ES-I3 (cell line): ENCODE measurements at regions not wholly inside any gene's neighbourhood (a gene's known extent, or its start where the extent isn't known, plus 50 kb on each side); places are given as distances from the start of the nearest gene placed in this dataset.

Source experiments
- H3K36me3 ChIP-seq: 2 replicates; pipeline ENCODE4 v1.6.1; 2013; ENCODE audit warnings: mild to moderate bottlenecking, low read length, control low read depth, moderate library complexity; ENCODE audit not compliant: insufficient read depth
- H3K4me1 ChIP-seq: 2 replicates; pipeline ENCODE4 v1.6.1; 2013; ENCODE audit warnings: mild to moderate bottlenecking, control low read depth, low read length; ENCODE audit not compliant: insufficient read depth
- H3K9ac ChIP-seq: 2 replicates; pipeline ENCODE4 v1.6.1; 2013; ENCODE audit warnings: low read depth, mild to moderate bottlenecking, low read length, moderate library complexity
- H3K9me3 ChIP-seq: 2 replicates; pipeline ENCODE4 v1.6.1; 2013; ENCODE audit warnings: mild to moderate bottlenecking, low read length, moderate library complexity; ENCODE audit not compliant: control insufficient read depth, insufficient read depth

GRCh38 chr7:46486256-46487206, 565.5 kb upstream of the IGFBP3 start:
- no peak overlapping the region for H3K9ac ChIP-seq
- H3K9me3 ChIP-seq: no peaks in the 10 kb centered on the region
- H3K4me1 ChIP-seq: no peaks in the 10 kb centered on the region
- no peaks in the 10 kb centered on the region for H3K36me3 ChIP-seq

- Histone ChIP-seq H3K9me3 (no peaks in the 10 kb centered on the region), H3K9ac (no peak overlapping the region), H3K4me1 (no peaks in the 10 kb centered on the region), H3K36me3 (no peaks in the 10 kb centered on the region)
These were observed 564.5 kb upstream of the IGFBP3 start for GRCh38 chr7:46485481-46486065.

- Histone ChIP-seq H3K9ac (no peak overlapping the region), H3K36me3 (no peaks in the 10 kb centered on the region), H3K4me1 (no peaks in the 10 kb centered on the region), H3K9me3 (no peaks in the 10 kb centered on the region)
These were observed 563.8 kb upstream of the IGFBP3 start for GRCh38 chr7:46484906-46485305.

- no peak overlapping the region for H3K9ac ChIP-seq
- no peaks in the 10 kb centered on the region for H3K4me1 ChIP-seq
These were observed 559.5 kb upstream of the IGFBP3 start for GRCh38 chr7:46480619-46481018.

GRCh38 chr7:46479680-46480079, 558.6 kb upstream of the IGFBP3 start:
- no peaks in the 10 kb centered on the region for H3K36me3 ChIP-seq
- H3K4me1 ChIP-seq: no peaks in the 10 kb centered on the region
- H3K9me3 ChIP-seq: no peaks in the 10 kb centered on the region

More at GRCh38 chr7:46480619-46481018, 559.5 kb upstream of the IGFBP3 start:
- H3K36me3 ChIP-seq: no peaks in the 10 kb centered on the region
- no peaks in the 10 kb centered on the region for H3K9me3 ChIP-seq

GRCh38 chr7:46478046-46478445, 557.0 kb upstream of the IGFBP3 start:
- no peaks in the 10 kb centered on the region for H3K4me1 ChIP-seq
- H3K9ac ChIP-seq: no peak overlapping the region
- no peaks in the 10 kb centered on the region for H3K36me3 ChIP-seq
- no peaks in the 10 kb centered on the region for H3K9me3 ChIP-seq

More at GRCh38 chr7:46479680-46480079, 558.6 kb upstream of the IGFBP3 start:
- H3K9ac ChIP-seq: no peak overlapping the region

- Histone ChIP-seq H3K4me1 (no peaks in the 10 kb centered on the region), H3K36me3 (peaks cover 2% of the 10 kb centered on the region; the same call in 1 of the 2 replicates), H3K9ac (no peak overlapping the region), H3K9me3 (peaks cover 37% of the 10 kb centered on the region)
These were observed 547.8 kb upstream of the IGFBP3 start for GRCh38 chr7:46468753-46469356.

- peaks cover under 1% of the 10 kb centered on the region; the same call in 1 of the 2 replicates for H3K36me3 ChIP-seq
- H3K9ac ChIP-seq: no peak overlapping the region
- peaks cover 27% of the 10 kb centered on the region for H3K9me3 ChIP-seq
- no peaks in the 10 kb centered on the region for H3K4me1 ChIP-seq
These were observed 542.1 kb upstream of the IGFBP3 start for GRCh38 chr7:46463170-46463569.

GRCh38 chr7:46461334-46461777, 540.3 kb upstream of the IGFBP3 start:
- H3K36me3 ChIP-seq: no peaks in the 10 kb centered on the region
- H3K9me3 ChIP-seq: peaks cover 13% of the 10 kb centered on the region
- no peak overlapping the region for H3K9ac ChIP-seq
- no peaks in the 10 kb centered on the region for H3K4me1 ChIP-seq

GRCh38 chr7:46459942-46460341, 538.9 kb upstream of the IGFBP3 start:
- Histone ChIP-seq H3K4me1 (no peaks in the 10 kb centered on the region), H3K9me3 (peaks cover 10% of the 10 kb centered on the region), H3K36me3 (no peaks in the 10 kb centered on the region), H3K9ac (no peak overlapping the region)

GRCh38 chr7:46454816-46455215, 533.7 kb upstream of the IGFBP3 start:
- no peaks in the 10 kb centered on the region for H3K4me1 ChIP-seq
- H3K9ac ChIP-seq: no peak overlapping the region
- no peaks in the 10 kb centered on the region for H3K36me3 ChIP-seq
- H3K9me3 ChIP-seq: no peaks in the 10 kb centered on the region; the same call in 1 of the 2 replicates

- Histone ChIP-seq H3K9me3 (no peaks in the 10 kb centered on the region), H3K9ac (no peak overlapping the region), H3K36me3 (no peaks in the 10 kb centered on the region), H3K4me1 (no peaks in the 10 kb centered on the region)
These were observed 531.6 kb upstream of the IGFBP3 start for GRCh38 chr7:46452561-46453135.

GRCh38 chr7:46451846-46452245, 530.8 kb upstream of the IGFBP3 start:
- Histone ChIP-seq H3K4me1 (no peaks in the 10 kb centered on the region), H3K9ac (no peak overlapping the region), H3K9me3 (no peaks in the 10 kb centered on the region), H3K36me3 (no peaks in the 10 kb centered on the region)

GRCh38 chr7:46450886-46451285, 529.8 kb upstream of the IGFBP3 start:
- Histone ChIP-seq H3K9ac (no peak overlapping the region), H3K36me3 (no peaks in the 10 kb centered on the region), H3K4me1 (no peaks in the 10 kb centered on the region), H3K9me3 (no peaks in the 10 kb centered on the region)
